HCT116 (cell line): ENCODE measurements at regions not wholly inside any gene's neighbourhood (a gene's known extent, or its start where the extent isn't known, plus 50 kb on each side); places are given as distances from the start of the nearest gene placed in this dataset.

Experiments
- CEBPB ChIP-seq: IDR thresholded peaks from 2 replicates; pipeline ENCODE4 v1.6.1; 2012; ENCODE audit warnings: low read depth
- POLR2AphosphoS5 ChIP-seq: IDR thresholded peaks from 2 replicates; pipeline ENCODE4 v1.6.1; 2011; ENCODE audit warnings: mild to moderate bottlenecking, low read depth, low read length, moderate library complexity
- YY1 ChIP-seq: IDR thresholded peaks from 2 replicates; pipeline ENCODE4 v1.6.1; 2011; ENCODE audit warnings: low read length, low read depth, moderate library complexity, mild to moderate bottlenecking; ENCODE audit not compliant: insufficient replicate concordance; ENCODE audit errors: extremely low read depth
- ZNF274 ChIP-seq: fragments of 200-500 bp; sonication (Bioruptor generic); IDR thresholded peaks from 2 replicates; pipeline ENCODE4 v1.6.1; 2014; ENCODE audit warnings: mild to moderate bottlenecking, low read depth, low read length, inconsistent platforms
- TF ChIP-seq, protein P1 (sequence below), 3 experiments: fragments of 200-600 bp in 1 of 3; sonication (generic) in 1 of 3; IDR thresholded peaks in 2 of 3; conservative IDR thresholded peaks in 1 of 3; 2 replicates each; pipeline ENCODE4 v1.5.1; 2012 to 2017; ENCODE audit warnings: low read depth in 2 of 3, low read length in 2 of 3, antibody characterized with exemption in 1 of 3, borderline replicate concordance in 1 of 3, control low read depth in 1 of 3, mild to moderate bottlenecking in 1 of 3, mixed read lengths in 1 of 3, mixed run types in 1 of 3, moderate library complexity in 1 of 3; ENCODE audit not compliant: insufficient read depth in 1 of 3
- TF ChIP-seq, protein P2 (sequence below): IDR thresholded peaks from 2 replicates; pipeline ENCODE4 v1.6.1; 2011; ENCODE audit warnings: mild to moderate bottlenecking, low read length, moderate library complexity; ENCODE audit not compliant: insufficient replicate concordance; ENCODE audit errors: extremely low read depth
- TF ChIP-seq, protein P3 (sequence below): IDR thresholded peaks from 2 replicates; pipeline ENCODE4 v1.6.1; 2012

DNA sequence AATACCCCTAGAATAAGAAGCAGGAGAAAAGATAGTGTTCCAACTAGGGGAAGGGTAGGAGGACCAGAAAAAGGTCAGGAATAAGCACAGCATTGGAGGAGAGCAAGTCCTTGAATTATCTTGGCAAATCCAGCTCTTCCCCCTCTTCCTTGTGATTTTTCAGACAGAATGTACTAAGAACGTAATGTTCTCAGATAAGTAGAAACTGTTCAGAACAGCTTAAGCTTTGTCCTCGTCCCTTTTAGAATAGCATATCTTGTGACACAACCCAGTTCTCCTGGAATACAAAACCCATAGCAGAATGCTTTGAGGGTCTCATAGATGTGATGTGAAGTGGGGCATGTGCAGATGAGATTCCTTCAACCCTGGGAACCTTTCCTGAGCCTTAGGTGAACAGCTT lies 97.4 kb downstream of the EMB start:
- TF ChIP-seq CEBPB: no peak
- TF ChIP-seq YY1: no peak
- TF ChIP-seq POLR2AphosphoS5: no peak
- TF ChIP-seq ZNF274: no peak
- TF ChIP-seq, protein P1, sequence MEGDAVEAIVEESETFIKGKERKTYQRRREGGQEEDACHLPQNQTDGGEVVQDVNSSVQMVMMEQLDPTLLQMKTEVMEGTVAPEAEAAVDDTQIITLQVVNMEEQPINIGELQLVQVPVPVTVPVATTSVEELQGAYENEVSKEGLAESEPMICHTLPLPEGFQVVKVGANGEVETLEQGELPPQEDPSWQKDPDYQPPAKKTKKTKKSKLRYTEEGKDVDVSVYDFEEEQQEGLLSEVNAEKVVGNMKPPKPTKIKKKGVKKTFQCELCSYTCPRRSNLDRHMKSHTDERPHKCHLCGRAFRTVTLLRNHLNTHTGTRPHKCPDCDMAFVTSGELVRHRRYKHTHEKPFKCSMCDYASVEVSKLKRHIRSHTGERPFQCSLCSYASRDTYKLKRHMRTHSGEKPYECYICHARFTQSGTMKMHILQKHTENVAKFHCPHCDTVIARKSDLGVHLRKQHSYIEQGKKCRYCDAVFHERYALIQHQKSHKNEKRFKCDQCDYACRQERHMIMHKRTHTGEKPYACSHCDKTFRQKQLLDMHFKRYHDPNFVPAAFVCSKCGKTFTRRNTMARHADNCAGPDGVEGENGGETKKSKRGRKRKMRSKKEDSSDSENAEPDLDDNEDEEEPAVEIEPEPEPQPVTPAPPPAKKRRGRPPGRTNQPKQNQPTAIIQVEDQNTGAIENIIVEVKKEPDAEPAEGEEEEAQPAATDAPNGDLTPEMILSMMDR (IDR thresholded peaks at IDR 0.05 in 2 of 3, conservative IDR thresholded peaks at IDR 0.05 in 1 of 3; ENCODE audit: borderline replicate concordance in 1 of 3, insufficient read depth in 1 of 3, low read depth in 2 of 3, low read length in 2 of 3): no peak
- TF ChIP-seq, protein P2, sequence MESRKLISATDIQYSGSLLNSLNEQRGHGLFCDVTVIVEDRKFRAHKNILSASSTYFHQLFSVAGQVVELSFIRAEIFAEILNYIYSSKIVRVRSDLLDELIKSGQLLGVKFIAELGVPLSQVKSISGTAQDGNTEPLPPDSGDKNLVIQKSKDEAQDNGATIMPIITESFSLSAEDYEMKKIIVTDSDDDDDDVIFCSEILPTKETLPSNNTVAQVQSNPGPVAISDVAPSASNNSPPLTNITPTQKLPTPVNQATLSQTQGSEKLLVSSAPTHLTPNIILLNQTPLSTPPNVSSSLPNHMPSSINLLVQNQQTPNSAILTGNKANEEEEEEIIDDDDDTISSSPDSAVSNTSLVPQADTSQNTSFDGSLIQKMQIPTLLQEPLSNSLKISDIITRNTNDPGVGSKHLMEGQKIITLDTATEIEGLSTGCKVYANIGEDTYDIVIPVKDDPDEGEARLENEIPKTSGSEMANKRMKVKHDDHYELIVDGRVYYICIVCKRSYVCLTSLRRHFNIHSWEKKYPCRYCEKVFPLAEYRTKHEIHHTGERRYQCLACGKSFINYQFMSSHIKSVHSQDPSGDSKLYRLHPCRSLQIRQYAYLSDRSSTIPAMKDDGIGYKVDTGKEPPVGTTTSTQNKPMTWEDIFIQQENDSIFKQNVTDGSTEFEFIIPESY: no peak
- TF ChIP-seq, protein P3, sequence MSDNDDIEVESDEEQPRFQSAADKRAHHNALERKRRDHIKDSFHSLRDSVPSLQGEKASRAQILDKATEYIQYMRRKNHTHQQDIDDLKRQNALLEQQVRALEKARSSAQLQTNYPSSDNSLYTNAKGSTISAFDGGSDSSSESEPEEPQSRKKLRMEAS: no peak
